ENCODE measurements at regions not wholly inside any gene's neighbourhood (a gene's known extent, or its start where the extent isn't known, plus 50 kb on each side); places are given as distances from the start of the nearest gene placed in this dataset.

DNA sequence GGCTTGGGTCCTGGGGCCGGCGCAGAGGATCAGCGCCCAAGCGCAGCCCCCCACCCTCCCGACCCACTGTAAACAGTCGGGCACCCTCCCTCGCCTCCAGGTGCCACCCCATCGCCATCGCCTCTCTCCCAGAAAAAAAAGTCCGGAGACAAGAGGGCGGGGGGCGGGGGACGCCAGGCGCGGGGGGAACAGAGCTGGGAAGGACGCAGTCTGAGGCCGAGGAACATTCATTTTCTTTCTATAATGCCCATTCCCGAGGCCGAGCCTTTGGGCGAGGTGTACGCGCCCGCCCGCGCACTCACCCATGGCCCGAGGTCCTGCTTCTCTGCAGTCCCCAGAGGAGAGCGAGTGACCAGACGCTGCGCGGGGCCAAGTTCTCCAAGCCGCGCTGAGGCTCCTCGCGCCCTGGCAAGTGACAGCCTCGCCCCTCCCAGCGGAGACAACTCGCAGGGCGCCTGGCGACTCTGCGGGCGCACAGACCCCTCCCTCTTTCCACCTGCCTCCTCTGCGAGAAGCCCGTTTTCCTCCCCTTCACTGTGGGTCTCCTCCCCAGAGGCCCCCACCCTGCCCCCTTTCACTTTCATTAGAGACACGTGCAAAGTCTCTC lies 63.5 kb upstream of the WDR17 start:
- ChIA-PET CTCF (no interaction called here), POLR2A (no interaction called here)

DNA sequence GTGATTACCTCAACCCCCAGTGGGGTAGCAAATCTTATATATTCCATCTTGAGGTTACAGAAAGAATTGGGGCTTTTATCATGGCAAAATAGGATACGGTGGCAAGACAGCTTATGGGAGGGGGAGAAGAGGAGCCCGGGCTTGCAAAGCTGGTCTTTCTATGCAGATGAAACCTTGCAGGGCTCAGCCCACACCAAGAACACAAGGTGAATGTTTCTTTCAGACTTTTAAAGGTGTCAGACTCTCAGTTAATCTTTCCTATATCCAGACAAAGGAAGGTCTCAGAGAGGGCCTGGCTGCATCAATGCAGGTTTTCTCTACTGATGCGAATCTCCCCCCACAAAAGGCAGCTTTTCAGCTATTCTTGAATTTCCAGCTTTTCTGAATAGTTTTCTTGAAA lies 59.9 kb upstream of the WDR17 start:
- POLR2A ChIA-PET, result no interaction called here
- CTCF ChIA-PET, result no interaction called here

DNA sequence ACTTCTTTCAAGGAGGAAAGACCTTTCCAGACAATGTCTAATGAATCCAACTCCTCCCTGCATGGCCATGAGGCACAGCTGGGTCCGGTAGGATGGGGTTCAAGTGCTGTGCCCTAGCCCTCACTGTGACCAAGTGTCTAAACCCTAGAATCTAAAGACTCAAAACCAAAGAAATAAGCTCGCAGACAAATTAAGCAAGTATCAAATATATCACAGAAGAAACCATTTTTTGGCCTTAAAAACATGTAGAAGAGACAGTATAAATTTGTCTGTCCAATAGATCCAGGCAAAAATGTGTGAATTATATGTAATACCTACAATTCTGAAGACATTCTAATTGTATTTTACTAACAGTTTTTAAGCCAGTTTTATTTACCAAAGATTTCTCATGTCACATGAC lies 56.4 kb upstream of the WDR17 start:
- POLR2A ChIA-PET, result no interaction called here

DNA sequence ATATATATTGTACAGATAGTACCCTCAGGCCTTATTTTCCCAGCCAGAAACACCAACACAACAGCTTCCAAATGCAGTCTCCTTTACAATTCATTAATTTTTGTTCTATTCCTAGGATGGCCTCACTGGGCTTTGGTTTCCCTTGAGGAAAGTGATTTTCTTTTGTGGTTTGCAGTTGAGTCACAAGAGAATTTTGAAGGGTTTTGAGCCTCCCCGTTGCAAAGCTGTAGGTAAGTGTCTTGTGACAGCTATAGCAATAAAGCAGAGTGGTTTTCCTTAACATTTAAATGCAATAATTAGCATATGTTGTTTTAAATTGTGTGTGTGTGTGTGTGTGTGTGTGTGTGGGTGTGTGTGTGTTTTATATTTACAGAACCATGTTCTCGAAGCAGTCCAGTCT lies 54.1 kb upstream of the WDR17 start:
- ChIA-PET POLR2A (no interaction called here), CTCF (no interaction called here)

More for the DNA sequence above, 56.4 kb upstream of the WDR17 start:
- CTCF ChIA-PET, result no interaction called here

DNA sequence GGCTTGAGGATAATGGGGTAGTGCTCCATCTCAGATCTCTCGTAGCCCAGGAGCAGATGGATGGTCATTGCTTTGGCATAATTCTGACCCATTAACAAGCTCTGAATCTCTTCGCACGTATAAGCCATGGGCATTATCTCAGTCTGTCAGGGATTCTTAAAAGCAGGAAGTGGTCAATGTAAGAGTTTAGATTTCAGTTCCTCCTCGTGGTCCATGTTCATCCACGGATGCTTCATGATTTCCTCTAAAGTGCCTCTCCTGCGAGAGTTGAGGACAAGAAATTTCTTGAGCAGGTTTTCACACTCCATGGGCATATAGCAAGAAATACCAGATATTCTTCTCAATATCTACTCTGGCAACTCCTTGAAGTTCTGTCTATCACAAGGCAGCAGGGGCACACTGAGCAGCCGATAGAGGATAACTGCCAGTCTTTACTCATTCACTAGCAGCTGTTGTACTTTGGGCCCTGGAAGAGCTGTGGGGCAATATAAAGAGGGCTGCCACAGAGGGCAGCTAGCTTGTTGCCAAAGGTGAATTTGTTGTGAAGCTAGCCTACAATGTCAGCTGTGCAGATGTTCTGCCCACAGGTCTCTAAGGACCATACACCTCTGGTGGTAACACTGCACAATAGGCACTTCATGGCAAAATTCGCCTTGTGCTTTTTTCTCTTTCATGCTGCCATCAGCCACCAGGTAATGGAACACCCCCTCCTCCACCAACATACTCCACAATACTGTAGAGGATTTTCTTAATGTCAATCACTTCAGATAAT lies 52.0 kb upstream of the WDR17 start:
- CTCF ChIA-PET, result no interaction called here
- POLR2A ChIA-PET, result no interaction called here

DNA sequence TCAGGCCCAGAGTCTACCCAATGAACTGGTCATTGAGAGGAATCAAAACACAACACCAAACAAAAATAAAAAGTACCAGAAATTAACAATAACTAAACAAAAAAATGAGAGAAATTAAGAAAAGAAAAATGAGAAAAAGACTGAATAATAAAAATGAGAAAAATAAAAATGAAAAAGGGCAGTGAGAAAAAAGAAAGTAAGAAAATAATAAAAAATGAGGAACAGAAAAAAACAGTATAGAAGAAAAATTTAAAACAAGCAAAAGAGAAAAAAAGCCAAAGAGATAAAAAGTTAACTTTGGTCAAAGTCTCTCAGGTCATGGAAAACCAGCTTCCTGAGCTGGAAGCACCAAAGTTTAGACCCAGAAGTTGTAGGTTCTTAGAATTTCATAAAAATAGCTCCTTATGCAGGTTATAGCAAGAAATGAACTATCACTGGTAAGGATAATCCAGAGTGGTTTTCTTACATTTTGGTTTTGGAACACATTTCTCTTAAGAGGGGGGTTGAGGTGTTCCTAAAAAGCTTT lies 51.0 kb upstream of the WDR17 start:
- ChIA-PET POLR2A (no interaction called here), CTCF (no interaction called here)

Data from activated CD8-positive, alpha-beta memory T cell treated with anti-CD3 and anti-CD28 coated beads for 36 hours (primary cell).